ENCODE measurements at regions not wholly inside any gene's neighbourhood (a gene's known extent, or its start where the extent isn't known, plus 50 kb on each side); places are given as distances from the start of the nearest gene placed in this dataset.
"Not testable (repeated sequence)": the region's sequence is repeated elsewhere in the genome, so short reads cannot be mapped to it uniquely, and the experiment has no call there.

GRCh38 chr3:95832146-95832545 lies 982.2 kb upstream of the EPHA6 start:
- no peak for FAIRE-seq

DNA sequence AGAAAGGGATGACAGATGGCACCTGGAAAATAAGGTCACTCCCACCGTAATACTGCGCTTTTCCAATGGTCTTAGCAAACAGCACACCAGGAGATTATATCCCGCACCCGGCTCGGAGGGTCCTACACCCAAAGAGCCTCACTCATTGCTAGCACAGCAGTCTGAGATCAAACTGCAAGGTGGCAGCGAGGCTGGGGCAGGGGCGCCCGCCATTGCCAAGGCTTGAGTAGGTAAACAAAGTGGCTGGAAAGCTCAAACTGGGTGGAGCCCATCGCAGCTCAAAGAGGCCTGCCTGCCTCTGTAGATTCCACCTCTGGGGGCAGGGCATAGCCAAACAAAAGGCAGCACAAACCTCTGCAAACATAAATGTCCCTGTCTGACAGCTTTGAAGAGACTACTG lies 953.8 kb upstream of the EPHA6 start:
- FAIRE-seq, result not testable (repeated sequence)

GRCh38 chr3:95883801-95884200 lies 930.6 kb upstream of the EPHA6 start:
- FAIRE-seq, result no peak

DNA sequence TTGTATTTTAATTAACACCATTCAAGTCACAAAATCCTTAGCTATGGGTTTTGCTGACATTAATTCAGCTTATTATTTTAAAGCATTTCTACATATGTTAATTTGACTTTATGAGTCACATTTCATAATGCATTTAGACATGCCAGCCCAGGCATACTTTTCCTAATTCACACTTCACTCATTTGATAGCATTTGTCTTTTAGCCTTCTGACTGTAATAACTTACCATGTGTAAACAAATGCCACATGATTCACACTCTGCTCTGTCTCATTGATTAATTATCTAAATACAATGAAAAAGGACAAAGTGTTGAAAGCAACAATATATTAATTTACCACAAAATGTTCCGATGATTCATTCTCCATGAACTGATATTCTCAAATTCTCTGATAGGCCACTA lies 927.8 kb upstream of the EPHA6 start:
- no peak for FAIRE-seq

DNA sequence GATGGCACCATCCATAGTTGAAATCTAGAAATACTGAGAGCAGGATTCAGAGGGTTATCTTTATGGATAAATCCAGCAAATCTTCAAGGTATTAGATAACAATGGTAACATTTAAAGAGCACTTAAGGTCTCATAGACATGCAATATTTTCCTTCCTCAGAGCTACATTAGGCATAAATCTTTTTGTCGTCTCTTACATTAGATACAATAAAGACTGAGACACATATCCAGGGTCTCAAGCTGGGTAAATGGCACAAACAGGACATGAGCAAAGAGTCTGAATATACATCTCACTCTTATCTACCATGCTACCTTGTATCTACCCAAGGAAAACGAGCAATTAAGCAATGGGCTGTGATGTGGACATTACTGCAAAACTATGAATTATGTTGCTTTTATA lies 927.3 kb upstream of the EPHA6 start:
- no peak for FAIRE-seq

- FAIRE-seq, result no peak
Observed at GRCh38 chr3:95894820-95895219, 919.6 kb upstream of the EPHA6 start.

- no peak for FAIRE-seq
Observed at GRCh38 chr3:95899494-95899893, 914.9 kb upstream of the EPHA6 start.

GRCh38 chr3:95899911-95900310 lies 914.5 kb upstream of the EPHA6 start:
- FAIRE-seq, result no peak

GRCh38 chr3:95901948-95902347 lies 912.4 kb upstream of the EPHA6 start:
- FAIRE-seq, result no peak

DNA sequence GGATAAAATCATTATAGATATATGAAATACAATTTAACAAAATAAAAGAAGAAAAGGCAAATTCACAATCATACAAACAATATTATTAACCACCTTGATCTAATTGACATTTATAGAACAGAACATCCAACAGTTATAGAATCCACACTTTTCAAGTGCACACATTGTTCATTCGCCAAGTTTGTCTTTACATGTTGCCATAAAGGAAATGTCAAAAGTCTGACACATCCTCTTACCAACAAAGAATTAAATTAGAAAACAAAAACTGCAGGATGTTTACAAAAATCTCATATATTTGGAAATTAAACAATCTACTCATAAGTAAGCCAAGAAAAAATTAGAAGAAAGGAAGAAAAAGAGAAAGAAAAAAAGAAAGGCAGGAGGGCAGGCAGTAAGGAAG lies 909.2 kb upstream of the EPHA6 start:
- no peak for FAIRE-seq

DNA sequence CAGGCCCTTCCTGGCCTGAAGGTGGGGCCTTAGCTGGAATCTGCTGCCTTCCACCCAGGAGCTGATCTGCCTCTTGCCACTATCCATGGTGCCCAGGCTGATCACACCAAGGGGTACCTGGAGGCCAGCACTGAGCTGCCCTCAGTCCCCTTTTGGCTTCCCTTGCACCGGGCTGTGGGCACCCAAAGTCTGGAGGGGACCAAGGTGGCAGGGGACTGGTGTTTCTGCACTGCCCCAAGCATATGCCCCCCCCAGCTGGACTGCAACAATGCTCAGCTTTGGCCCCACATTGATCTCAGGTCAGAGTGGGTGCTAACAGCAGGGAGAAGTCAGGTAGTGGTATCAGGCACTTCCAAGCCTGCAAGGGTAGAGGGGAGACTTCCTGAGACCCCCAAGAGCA lies 902.6 kb upstream of the EPHA6 start:
- no peak for FAIRE-seq

GRCh38 chr3:95923496-95924210 lies 890.7 kb upstream of the EPHA6 start:
- peak; percentile 6 for FAIRE-seq

- no peak for FAIRE-seq
Observed at GRCh38 chr3:95926904-95927501, 887.4 kb upstream of the EPHA6 start.

GRCh38 chr3:95934181-95934580 lies 880.2 kb upstream of the EPHA6 start:
- peak; percentile 97 for FAIRE-seq

DNA sequence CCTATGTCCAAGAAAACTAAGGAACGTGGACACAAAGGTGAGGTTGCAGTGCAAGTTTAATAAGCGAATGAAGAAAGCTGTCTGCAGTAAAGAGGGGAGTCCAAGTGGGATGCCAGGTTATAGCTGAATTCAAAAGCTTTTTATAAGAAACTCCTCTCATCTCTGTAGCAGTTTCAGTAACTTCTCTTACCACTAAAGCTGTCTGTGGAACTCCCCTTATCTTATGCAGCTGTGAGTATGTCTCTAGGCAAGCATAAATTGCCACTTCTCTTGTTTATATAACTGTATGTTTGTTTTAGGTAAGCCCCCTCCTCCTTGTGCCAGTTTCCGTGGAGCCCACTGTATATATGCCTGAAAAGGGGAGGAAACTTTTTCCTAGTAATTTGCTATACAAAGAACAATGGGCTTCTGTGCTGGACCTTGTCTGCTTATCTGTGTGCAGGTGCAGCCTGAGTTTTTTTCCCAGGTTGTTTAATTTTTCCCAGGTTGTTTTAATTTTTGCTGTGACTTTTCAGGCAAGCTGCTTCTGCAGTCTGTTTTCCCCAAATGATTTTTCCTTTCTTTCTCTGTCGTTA lies 875.1 kb upstream of the EPHA6 start:
- FAIRE-seq, result no peak

GRCh38 chr3:95965704-95966336 lies 848.6 kb upstream of the EPHA6 start:
- FAIRE-seq, result no peak

GRCh38 chr3:95971573-95971972 lies 842.8 kb upstream of the EPHA6 start:
- FAIRE-seq, result no peak

- no peak for FAIRE-seq
Observed at GRCh38 chr3:95994338-95994737, 820.1 kb upstream of the EPHA6 start.

DNA sequence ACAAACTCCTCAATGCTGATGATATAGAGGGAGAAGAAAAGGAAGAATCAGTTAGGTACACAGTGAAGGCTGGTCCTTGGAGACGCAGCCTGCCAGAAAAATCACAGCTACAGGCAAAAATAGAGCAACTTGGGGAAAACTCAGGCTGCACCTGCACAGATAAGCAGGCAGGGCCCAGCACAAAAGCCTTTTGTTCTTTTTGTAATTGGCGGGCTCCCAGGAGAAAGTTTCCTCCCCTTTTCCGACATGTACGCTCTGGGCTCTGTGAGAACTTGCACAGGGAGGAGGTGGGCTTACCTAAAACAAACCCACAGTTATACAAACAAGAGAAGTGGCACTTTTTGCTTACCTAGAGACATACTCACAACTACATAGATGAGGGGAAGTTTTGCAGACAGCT lies 813.4 kb upstream of the EPHA6 start:
- no peak for FAIRE-seq

DNA sequence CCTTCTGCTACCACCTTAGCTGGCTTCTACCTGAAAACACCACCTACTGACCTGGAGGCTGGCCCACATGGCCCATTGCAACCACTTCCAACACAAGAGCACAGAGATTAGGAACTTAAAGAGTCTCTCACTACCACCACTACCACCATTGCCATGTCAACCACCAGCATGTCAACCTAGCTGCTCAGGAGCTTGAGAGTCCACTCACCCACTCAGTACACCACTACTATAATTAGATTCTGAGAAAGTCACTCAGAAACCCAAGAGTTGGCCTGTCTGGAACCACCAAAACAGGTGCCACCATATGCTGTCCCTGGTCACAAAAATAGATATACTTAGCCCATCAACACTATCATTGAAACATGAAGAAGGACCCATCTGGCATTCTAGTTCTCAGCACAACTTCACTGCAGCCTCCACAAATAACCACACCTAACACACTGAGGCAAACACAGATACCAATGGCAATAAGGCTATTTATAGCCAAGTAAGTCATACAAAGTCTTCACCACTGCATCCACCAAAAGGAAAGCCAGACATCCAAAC lies 806.7 kb upstream of the EPHA6 start:
- no peak for FAIRE-seq

GRCh38 chr3:96012939-96013338 lies 801.5 kb upstream of the EPHA6 start:
- FAIRE-seq, result no peak

DNA sequence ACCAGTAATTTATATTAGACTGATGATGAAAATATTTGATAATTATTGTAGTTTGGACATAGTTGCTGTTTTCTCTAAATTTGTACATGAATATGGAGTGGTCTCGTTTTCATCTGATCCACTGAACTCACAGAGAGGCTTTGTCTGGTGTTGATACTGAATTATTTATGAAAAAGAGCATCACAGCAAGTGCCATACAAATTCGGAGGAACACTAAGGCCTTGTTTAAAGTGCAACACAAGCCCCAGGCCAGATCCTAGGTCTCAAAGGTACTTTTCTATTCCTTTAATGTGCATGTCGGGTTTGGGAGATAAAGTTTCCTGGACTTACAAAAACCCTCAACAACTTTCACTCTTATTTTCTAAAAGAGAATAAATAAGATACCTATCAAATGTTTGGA lies 796.8 kb upstream of the EPHA6 start:
- FAIRE-seq, result no peak

DNA sequence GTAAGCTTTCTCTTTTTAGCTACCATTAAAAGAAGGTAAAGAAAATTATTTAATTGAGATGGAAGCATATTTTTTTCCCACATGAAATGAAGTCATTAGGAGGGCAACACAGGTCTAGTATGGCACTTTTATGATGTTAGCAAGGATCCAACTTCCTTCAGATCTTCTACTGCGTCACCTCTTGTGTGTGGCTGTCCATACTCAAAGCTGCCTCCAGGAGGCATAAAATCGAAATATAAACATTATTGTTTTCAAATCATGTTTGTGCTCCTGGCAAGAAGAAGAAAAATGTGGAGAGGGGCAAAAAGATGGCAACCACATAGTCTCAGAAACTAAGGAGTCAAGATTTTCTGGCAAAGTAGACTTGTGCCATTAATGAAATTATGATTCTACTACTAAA lies 791.7 kb upstream of the EPHA6 start:
- FAIRE-seq, result no peak

- peak; percentile 86 for FAIRE-seq
Observed at GRCh38 chr3:96027718-96028117, 786.7 kb upstream of the EPHA6 start.
